ENCODE measurements at regions not wholly inside any gene's neighbourhood (a gene's known extent, or its start where the extent isn't known, plus 50 kb on each side); places are given as distances from the start of the nearest gene placed in this dataset.

DNA sequence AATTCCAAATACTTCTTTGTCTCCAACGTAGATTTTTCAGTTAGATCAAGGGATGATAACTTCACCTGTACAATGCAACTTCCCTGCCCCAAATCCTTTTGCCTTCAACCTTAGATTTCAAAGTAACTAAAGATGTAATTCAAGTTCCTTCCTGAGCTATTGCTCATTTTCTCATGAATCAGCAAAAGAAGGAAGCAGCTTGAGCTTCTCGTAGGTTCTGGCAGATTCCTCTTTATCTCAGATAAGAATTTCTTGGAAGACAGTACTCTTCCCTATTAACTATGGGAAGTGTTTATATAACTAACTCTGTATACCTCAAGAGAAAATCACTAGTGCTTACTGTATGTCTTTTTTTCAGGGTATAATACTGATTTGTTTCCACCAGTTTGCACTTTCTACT is 203.8 kb downstream of the RASSF9 start:
- peak; percentile 9 to 61 for DNase-seq (ENCODE audit: low read depth in 2 of 2)
- no peak overlapping the region for H3K4me3 ChIP-seq (replicated peaks in 1 of 2; ENCODE audit: low read depth in 2 of 2, low read length in 2 of 2)
- TF ChIP-seq, protein P1, sequence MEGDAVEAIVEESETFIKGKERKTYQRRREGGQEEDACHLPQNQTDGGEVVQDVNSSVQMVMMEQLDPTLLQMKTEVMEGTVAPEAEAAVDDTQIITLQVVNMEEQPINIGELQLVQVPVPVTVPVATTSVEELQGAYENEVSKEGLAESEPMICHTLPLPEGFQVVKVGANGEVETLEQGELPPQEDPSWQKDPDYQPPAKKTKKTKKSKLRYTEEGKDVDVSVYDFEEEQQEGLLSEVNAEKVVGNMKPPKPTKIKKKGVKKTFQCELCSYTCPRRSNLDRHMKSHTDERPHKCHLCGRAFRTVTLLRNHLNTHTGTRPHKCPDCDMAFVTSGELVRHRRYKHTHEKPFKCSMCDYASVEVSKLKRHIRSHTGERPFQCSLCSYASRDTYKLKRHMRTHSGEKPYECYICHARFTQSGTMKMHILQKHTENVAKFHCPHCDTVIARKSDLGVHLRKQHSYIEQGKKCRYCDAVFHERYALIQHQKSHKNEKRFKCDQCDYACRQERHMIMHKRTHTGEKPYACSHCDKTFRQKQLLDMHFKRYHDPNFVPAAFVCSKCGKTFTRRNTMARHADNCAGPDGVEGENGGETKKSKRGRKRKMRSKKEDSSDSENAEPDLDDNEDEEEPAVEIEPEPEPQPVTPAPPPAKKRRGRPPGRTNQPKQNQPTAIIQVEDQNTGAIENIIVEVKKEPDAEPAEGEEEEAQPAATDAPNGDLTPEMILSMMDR (IDR thresholded peaks at IDR 0.05; ENCODE audit: low read depth, low read length): no peak

DNA sequence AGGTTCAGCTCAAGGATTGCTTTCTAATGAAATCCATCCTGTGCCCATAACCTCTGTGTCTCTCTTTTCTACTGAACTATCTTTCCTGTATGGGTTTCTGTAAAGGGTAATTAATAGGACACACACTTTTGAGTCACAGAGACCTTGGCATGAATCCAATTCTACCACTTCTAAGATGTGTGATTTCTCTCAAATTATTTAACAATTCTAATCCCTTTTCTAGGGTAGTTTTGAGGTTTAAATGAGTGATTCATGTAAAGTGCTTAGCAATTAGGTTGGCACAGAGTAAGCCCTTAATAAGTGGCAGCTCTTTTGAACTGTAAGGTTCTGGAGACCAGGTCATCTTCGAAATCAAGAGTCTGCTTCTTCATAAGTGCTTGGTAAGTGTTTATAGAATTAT is 202.7 kb downstream of the RASSF9 start:
- H3K4me3 ChIP-seq (replicated peaks in 1 of 2; ENCODE audit: low read depth in 2 of 2, low read length in 2 of 2): no peak overlapping the region
- DNase-seq (ENCODE audit: low read depth in 2 of 2): no peak
- TF ChIP-seq, protein P1 (IDR thresholded peaks at IDR 0.05; ENCODE audit: low read depth, low read length): no peak

DNA sequence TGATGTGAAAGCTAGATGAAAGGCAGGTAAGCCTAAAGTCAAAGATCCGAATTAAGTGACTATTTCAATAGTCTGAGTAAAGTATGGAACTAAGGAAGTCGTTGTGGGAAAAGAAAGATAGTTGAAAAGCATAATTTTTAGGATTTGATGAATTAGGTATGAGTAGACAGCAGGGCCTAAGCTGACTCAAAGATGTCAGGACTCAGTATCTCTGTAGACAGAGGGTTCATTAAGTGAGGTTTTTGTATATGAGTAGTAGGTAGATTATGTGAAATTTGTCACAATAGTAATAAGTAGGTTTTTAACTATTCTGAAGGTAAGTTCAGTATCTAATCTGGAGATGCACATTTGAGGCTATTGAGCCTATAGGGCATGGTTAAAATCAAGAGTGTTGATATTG is 196.4 kb downstream of the RASSF9 start:
- H3K4me3 ChIP-seq (replicated peaks in 1 of 2; ENCODE audit: low read depth in 2 of 2, low read length in 2 of 2): no peak overlapping the region
- no peak for DNase-seq (ENCODE audit: low read depth in 2 of 2)
- TF ChIP-seq, protein P1 (IDR thresholded peaks at IDR 0.05; ENCODE audit: low read depth, low read length): no peak

DNA sequence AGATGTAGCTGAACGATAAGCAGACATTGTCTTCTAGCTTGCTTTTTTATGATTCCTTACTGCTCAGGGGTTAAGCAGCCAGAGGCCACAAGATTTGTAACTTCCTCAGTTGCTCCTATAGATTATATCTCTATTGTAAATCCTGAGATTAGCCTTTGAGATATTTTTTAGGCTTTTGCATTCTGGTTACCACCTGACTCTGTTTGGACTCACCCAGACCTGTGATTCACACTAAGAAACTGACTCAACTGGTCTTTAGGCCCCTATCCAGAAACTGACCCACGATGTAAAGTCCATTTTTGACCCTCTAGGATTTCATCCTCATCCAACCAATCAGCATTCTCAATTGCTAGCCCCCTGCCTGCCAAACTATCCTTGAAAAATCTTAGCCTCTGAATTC is 194.4 kb downstream of the RASSF9 start:
- peak in 1 of 2 donors; percentile 12 for DNase-seq (ENCODE audit: low read depth in 2 of 2)
- TF ChIP-seq, protein P1 (IDR thresholded peaks at IDR 0.05; ENCODE audit: low read depth, low read length): no peak
- H3K4me3 ChIP-seq (replicated peaks in 1 of 2; ENCODE audit: low read depth in 2 of 2, low read length in 2 of 2): no peak overlapping the region

DNA sequence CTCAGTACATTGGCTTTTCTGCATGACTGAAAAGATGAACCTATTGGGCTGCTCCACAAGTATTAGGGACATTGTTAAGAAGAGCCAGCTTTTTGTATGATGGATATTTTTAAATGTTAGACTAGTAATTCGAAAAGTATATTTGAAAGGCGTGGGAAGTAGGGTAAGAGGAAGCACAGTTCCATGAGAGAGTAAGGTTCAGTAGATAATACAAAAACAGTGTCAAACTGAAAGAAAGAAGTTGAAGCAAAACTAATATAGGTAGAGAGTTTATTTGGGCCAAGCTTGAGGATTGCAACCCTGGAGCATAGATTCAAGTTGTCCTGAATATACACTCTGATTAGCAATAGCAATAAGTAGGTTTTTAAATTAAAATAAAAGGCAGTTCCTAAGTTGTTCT is 193.9 kb downstream of the RASSF9 start:
- H3K4me3 ChIP-seq (replicated peaks in 1 of 2; ENCODE audit: low read depth in 2 of 2, low read length in 2 of 2): no peak overlapping the region
- TF ChIP-seq, protein P1 (IDR thresholded peaks at IDR 0.05; ENCODE audit: low read depth, low read length): no peak

DNA sequence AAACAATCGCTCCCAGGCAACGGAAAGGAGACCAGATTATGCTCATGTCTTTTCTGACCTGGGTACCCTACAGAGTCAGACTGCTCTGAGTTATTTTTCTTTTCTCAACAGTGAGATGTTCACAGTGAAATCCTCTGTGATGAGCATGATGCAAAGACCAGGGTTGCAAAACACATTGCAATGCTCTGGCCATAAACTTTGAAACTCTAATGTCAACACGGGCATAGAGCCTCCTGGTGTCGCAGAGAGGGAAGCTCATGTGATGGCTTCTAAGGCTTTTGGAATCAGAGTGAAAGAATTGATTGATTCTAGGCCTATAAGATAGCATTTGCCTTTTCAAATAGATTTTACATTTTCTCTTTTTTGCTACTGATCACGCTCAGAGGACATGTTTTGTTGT is 193.4 kb downstream of the RASSF9 start:
- TF ChIP-seq, protein P1 (IDR thresholded peaks at IDR 0.05; ENCODE audit: low read depth, low read length): peak; percentile 57
- peak; percentile 59 to 76 for DNase-seq (ENCODE audit: low read depth in 2 of 2)
- H3K4me3 ChIP-seq (replicated peaks in 1 of 2; ENCODE audit: low read depth in 2 of 2, low read length in 2 of 2): no peak overlapping the region

More for the DNA sequence above, 193.9 kb downstream of the RASSF9 start:
- DNase-seq (ENCODE audit: low read depth in 2 of 2): no peak

DNA sequence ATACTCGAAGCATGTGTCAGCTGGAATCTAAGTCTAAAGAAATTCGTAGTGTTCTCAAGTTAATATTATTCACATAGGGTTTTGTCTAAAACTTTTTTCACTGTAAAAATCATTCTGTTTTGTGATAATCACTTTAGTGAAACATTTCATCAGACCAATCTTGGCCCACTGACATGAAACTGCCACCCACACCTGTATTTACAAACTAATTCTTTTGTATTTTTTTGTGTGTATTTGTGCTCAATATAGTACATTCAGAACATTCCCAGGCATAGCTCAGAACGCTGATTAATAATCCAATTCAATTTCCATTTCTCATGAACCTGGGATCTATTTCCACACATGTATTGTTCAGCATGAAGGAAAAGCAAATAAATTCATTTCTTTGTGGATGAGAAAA is 191.7 kb downstream of the RASSF9 start:
- H3K4me3 ChIP-seq (replicated peaks in 1 of 2; ENCODE audit: low read depth in 2 of 2, low read length in 2 of 2): no peak overlapping the region
- TF ChIP-seq, protein P1 (IDR thresholded peaks at IDR 0.05; ENCODE audit: low read depth, low read length): no peak

More for the DNA sequence above, 191.7 kb downstream of the RASSF9 start:
- no peak for DNase-seq (ENCODE audit: low read depth in 2 of 2)
